Cardiac muscle cell (in vitro differentiated cells and primary cell): ENCODE measurements at regions not wholly inside any gene's neighbourhood (a gene's known extent, or its start where the extent isn't known, plus 50 kb on each side); places are given as distances from the start of the nearest gene placed in this dataset.
A peak's percentile ranks its signal among the peaks of the same experiment; 100 is the strongest.
"Not testable (repeated sequence)": the region's sequence is repeated elsewhere in the genome, so short reads cannot be mapped to it uniquely, and the experiment has no call there.

ENCODE experiments used
- DNase-seq, 2 donors: peaks; one replicate each; pipeline versions ENCODE4 v3.0.0 to v3.0.0-alpha.2; 2010 to 2017; ENCODE audit warnings: low read depth in 1 of 2, low spot score in 1 of 2
- H3K27ac ChIP-seq: fragments of 200-600 bp; sonication (generic); 2 replicates; pipeline ENCODE4 v1.5.1; 2016
- H3K27me3 ChIP-seq: fragments of 200-600 bp; sonication (generic); 2 replicates; pipeline ENCODE4 v1.6.0; 2016; ENCODE audit warnings: control low read depth
- H3K36me3 ChIP-seq: fragments of 200-600 bp; sonication (generic); 2 replicates; pipeline ENCODE4 v1.5.1; 2016; ENCODE audit warnings: control low read depth
- H3K4me1 ChIP-seq: fragments of 200-600 bp; sonication (generic); 2 replicates; pipeline ENCODE4 v1.8.1; 2017; ENCODE audit warnings: low read depth, mild to moderate bottlenecking, mixed run types
- H3K4me3 ChIP-seq: fragments of 200-600 bp; sonication (generic); 2 replicates; pipeline ENCODE4 v1.5.1; 2016; ENCODE audit warnings: mild to moderate bottlenecking
- H3K9me3 ChIP-seq: fragments of 200-600 bp; sonication (generic); 2 replicates; pipeline ENCODE4 v1.5.1; 2017; ENCODE audit warnings: low read depth, mild to moderate bottlenecking, control low read depth
- TF ChIP-seq, protein P1 (sequence below): IDR thresholded peaks from 2 replicates; pipeline ENCODE4 v1.5.1; 2012; ENCODE audit warnings: low read depth, mild to moderate bottlenecking, low read length

DNA sequence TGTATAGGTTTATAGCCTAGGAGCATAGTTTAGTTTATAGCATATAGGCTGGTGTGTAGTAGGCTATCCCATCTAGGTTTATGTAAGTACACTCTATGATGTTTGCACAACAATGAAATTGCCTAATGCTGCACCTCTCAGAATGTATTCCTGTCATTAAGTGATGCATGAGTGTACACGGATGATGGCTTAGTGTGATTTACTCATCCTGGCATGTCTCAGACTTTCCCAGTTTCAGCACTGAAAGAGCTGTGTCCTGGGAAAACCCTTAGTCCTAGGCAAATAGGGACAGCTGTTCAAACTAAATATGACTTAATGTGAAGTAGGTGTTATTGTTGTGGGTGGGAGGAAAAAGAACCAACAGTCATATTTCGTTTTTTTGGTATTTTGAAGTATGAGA lies 264.9 kb upstream of the MAGEB18 start:
- Histone ChIP-seq H3K36me3 (no peaks in the 10 kb centered on the region), H3K9me3 (no peaks in the 10 kb centered on the region), H3K27me3 (no peaks in the 10 kb centered on the region), H3K27ac (no peak overlapping the region), H3K4me1 (no peaks in the 10 kb centered on the region), H3K4me3 (no peak overlapping the region)
- TF ChIP-seq, protein P1, sequence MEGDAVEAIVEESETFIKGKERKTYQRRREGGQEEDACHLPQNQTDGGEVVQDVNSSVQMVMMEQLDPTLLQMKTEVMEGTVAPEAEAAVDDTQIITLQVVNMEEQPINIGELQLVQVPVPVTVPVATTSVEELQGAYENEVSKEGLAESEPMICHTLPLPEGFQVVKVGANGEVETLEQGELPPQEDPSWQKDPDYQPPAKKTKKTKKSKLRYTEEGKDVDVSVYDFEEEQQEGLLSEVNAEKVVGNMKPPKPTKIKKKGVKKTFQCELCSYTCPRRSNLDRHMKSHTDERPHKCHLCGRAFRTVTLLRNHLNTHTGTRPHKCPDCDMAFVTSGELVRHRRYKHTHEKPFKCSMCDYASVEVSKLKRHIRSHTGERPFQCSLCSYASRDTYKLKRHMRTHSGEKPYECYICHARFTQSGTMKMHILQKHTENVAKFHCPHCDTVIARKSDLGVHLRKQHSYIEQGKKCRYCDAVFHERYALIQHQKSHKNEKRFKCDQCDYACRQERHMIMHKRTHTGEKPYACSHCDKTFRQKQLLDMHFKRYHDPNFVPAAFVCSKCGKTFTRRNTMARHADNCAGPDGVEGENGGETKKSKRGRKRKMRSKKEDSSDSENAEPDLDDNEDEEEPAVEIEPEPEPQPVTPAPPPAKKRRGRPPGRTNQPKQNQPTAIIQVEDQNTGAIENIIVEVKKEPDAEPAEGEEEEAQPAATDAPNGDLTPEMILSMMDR: no peak
- DNase-seq: peak in 1 of 2 donors; percentile 62

DNA sequence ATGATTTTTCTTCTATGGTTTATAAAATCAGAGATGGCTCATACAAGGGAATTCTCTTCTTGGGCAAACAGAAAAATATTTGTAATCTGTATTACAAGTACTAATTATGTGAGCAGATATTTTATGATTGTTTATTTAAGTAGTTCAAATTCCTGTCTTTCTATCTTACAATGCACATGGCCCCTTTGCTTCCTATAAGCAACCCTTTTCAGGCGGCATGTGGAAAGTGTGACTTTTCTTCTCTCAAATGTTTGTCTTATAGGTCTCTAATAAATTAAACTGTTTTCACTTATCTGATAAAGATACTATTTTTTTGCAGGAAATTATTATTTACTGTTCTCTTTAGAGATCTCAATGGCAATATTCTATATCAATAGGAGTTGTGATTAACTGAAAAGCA lies 259.3 kb upstream of the MAGEB18 start:
- Histone ChIP-seq H3K9me3 (no peaks in the 10 kb centered on the region), H3K4me1 (no peaks in the 10 kb centered on the region), H3K27me3 (no peaks in the 10 kb centered on the region), H3K36me3 (no peaks in the 10 kb centered on the region), H3K4me3 (no peak overlapping the region), H3K27ac (no peak overlapping the region)
- DNase-seq: no peak
- TF ChIP-seq, protein P1: no peak

DNA sequence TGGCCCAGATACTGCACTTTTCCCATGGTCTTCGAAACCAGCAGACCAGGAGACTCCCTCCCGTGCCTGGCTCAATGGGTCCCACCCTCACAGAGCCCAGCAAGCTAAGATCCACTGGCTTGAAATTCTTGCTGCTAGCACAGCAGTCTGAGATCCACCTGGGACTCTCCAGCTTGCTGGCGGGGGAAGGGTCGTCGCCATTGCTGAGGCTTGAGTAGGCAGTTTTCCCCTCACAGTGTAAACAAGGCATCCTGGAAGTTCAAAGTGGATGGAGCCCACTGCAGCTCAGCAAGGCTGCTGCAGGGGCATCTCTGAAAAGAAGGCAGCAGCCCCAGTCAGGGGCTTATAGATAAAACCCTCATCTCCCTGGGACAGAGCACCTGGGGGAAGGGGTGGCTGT lies 255.6 kb upstream of the MAGEB18 start:
- not testable (repeated sequence) for H3K27me3 ChIP-seq, H3K36me3 ChIP-seq, DNase-seq, H3K9me3 ChIP-seq, H3K4me1 ChIP-seq, H3K27ac ChIP-seq, H3K4me3 ChIP-seq

DNA sequence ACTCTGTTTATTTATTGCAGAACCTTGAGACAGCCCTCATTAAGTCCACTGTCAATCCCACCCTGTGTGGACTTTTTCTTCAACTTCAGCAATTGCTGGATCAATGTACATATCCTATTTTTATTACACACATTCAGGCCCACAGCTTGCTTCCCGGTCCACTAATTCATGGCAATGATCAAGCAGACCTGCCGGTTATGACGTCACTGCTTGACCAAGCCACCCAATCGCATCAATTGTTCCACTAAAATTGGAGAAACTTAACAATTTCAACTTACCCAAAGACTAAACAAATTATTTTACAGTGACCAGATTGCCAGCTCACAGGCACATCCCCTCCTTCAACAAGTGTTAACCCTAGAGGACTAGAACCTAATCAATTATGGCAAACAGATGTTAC lies 240.4 kb upstream of the MAGEB18 start:
- H3K27ac ChIP-seq: no peak overlapping the region
- no peaks in the 10 kb centered on the region for H3K9me3 ChIP-seq
- no peaks in the 10 kb centered on the region for H3K36me3 ChIP-seq
- H3K27me3 ChIP-seq: no peaks in the 10 kb centered on the region
- no peaks in the 10 kb centered on the region for H3K4me1 ChIP-seq
- no peak overlapping the region for H3K4me3 ChIP-seq
- TF ChIP-seq, protein P1: no peak
- no peak for DNase-seq

DNA sequence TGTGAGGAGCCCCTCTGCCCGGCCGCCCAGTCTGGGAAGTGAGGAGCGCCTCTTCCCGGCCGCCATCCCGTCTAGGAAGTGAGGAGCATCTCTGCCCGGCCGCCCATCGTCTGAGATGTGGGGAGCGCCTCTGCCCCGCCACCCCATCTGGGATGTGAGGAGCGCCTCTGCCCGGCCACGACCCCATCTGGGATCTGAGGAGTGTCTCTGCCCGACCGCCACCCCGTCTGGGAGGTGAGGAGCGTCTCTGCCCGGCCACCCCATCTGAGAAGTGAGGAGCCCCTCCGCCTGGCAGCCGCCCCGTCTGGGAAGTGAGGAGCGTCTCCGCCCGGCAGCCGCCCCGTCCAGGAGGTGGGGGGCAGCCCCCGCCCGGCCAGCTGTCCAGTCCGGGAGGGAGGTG lies 232.4 kb upstream of the MAGEB18 start:
- H3K27ac ChIP-seq, H3K27me3 ChIP-seq, H3K4me1 ChIP-seq, H3K9me3 ChIP-seq, H3K4me3 ChIP-seq, DNase-seq, H3K36me3 ChIP-seq: not testable (repeated sequence)

DNA sequence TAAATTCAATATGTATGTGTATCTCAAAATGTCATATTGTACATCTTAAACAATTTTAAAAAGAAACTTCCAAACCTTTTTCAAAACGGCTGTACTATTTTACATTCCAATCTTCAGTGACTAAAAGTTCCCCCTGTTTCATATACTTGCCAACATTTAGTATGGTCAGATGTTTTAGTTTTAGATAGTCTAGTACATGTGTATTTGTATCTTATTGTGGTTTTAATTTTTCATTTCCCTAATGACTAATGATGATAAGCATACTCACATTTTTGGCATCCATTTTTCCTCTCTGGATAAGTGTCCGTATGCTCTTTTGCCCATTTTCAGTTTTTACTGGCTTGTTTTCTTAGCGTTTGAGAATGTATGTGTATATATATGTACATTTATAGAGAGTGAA lies 212.2 kb upstream of the MAGEB18 start:
- Histone ChIP-seq H3K36me3 (no peaks in the 10 kb centered on the region), H3K4me1 (no peaks in the 10 kb centered on the region), H3K27ac (no peak overlapping the region), H3K4me3 (no peak overlapping the region), H3K27me3 (no peaks in the 10 kb centered on the region), H3K9me3 (no peaks in the 10 kb centered on the region)
- TF ChIP-seq, protein P1: no peak
- peak in 1 of 2 donors; percentile 72 for DNase-seq

DNA sequence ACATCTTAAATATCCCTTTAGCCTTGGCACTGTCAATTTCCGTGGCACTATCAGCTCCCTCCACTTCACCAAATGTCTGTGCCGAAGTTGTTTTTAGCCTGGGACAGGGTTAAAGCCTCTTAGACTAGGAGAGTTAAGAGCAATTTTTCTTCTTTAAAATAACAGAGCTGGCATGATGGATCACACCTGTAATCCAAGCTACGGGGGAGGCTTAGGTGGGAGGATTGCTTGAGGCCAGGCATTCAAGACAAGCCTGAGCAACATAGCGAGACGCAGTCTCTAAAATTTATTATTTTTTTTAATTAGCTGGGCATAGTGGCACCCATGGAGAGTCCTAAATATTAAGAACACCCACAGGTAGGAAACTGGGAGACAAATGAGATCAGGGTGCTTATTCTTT lies 209.8 kb upstream of the MAGEB18 start:
- DNase-seq: no peak
- H3K4me3 ChIP-seq: no peak overlapping the region
- no peaks in the 10 kb centered on the region for H3K9me3 ChIP-seq
- no peaks in the 10 kb centered on the region for H3K36me3 ChIP-seq
- TF ChIP-seq, protein P1: no peak
- H3K4me1 ChIP-seq: no peaks in the 10 kb centered on the region
- no peaks in the 10 kb centered on the region for H3K27me3 ChIP-seq
- no peak overlapping the region for H3K27ac ChIP-seq
